ENCODE measurements at regions not wholly inside any gene's neighbourhood (a gene's known extent, or its start where the extent isn't known, plus 50 kb on each side); places are given as distances from the start of the nearest gene placed in this dataset.

DNA sequence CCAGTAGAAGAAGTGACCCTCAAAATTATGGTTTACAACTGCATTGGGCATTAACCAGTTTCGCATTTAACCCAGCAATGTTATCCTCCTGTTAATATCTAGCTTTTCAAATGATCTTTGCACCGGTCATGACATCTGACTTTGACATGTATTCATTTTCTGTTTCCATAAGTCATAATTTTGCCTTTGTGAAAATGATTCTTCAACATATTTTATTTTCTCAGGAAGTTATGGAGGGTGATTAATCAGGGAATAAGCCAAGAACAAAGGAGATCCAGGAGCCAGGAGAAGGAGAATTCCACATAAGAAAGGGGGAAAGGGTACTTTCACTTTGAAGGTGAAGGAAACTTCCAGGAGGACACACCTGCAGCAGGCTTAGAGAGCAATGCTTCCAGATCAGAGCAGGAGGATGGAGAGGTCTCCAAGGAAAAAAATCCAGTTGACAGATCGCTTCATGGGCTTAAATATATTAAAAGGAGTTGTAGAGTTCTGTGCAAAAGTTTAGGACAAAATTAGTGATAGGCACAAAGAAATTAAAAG lies 92.1 kb upstream of the FAM3C start:
- DNase-seq, result no peak

DNA sequence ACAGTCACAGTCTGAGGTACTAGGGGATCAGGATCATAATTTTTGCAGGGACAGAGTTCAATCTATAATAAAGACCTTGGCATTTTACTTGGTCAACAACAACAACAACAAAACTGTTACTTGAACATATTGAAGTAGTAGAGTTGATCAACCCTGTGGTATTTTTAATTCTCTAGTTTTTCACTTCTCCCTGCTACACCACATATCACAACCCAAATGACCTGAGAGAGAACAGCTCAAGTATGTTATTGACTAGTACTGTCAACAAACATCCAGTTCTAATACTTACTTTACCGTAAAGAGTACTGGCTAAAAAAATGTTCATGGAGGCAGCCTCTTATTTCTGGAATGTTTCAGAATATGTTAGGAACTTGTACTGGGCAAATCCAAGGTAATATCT lies 90.5 kb upstream of the FAM3C start:
- no peak for DNase-seq

DNA sequence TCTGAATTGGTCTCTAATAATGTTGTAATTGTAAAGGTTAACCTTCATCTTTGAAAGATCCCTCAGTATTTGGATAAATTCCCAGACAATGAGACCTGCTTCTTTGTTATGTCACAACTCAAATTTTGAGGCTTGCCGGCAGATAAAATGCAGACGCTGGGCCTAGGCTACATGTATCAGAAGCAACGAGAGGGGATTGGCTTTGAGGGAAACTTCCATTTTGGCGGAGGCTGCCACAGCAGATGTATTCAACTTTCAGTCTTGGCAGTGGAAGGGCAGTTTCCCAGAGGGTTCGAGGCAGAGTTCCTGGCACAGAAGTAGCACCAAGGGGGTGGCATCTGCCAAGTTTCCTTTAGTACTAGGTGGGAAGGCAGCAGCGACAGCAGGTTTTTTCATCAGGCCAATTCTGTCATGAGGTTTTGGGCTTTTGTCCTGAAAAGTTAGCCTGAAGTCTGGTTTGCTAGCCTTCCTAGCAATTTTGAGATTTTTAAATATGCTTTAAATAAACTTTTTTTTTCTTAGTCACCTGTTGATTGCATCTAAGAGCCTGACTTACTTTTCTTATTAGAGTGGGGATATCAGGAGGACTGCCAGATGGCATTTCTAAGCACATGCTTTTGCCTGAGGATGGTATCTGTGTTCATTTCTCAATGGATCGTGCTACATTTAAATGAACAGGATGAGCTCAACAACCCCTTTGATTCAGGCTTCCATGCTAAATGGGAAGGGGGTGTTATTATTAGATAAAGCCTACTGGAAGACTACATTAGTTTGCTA lies 89.5 kb upstream of the FAM3C start:
- DNase-seq, result no peak

DNA sequence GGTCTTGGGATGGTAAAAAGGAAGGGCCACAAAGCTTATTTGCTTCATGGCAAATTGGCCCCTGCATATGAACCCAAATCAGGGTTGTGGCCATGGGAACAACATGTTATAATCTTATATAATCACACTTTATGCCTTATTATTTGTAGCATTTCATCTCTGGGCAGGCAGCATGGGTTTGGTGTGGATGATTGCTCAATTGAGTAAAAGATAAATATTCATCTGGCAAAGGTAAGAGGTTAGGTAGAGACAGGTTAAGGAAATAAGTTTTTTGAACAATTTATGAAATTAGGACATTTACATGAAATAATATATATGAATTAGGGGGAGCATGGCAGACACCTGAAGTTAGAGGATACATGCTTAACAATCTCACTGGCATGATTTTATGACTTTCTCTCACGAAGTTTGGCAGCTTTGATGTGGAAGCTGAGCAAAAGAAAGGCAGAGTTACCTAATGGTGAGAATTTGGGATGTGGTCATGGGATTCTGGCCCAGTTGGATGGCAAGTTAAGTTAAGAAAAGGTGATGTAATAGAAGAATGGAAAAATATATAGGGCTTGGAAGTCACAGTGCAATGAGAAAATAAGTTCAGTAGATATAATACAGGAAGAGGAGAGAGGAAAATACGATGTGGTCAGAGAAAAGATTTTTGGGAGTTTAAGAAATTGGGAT lies 88.1 kb upstream of the FAM3C start:
- no peak for DNase-seq

DNA sequence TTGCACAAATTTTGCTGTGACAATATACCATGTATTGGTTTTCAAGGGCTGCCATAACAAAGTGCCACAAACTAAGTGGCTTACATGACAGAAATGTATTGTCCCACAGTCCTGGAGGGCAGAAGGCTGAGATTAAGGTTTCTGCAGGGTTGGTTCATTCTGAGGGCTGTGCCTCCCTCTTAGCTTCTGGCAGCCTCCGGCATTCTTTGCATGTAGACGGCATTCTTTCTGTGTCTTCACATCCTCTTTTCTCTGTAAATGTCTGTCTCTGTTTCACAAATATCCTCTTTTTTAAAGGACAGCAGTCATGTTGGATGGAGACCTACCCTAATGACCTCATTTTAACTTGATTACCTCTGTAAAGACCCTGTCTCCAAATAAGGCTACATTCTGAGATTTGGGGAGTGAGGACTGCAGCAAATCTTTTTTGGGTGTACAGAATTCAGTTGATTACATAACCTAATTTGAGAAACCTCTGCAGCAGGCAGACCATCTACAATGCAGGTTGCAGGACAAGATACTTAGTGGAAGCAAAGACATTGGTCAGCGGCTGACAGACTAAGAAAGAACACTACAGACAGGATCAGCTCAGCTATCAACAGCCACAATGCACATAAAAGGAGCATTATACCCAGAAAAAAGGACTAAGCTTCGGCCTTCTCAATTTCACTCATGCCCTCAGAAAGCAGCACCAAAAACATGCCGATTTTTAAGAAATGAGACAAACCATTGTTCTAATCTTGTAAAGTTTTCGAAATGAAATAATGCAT lies 84.6 kb upstream of the FAM3C start:
- DNase-seq, result no peak

DNA sequence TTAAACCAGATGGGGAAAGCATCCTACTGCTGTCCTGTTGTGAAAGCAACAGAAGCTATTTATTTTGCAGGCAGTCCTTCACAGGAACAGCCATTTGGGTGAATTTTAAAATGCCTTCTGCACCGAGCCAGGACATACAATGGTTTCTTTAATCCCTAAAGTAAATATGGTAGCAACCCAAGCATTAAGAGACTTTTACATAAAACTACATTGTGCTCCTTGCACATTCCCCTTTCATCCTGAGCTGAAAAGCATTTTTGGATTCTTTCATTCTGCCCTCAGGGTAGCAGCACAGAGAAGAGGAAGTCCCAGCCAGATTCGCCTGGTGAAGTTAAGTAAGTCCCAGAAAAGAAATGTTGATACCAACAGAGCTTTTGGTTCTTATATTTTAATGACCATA lies 84.0 kb upstream of the FAM3C start:
- no peak for DNase-seq

DNA sequence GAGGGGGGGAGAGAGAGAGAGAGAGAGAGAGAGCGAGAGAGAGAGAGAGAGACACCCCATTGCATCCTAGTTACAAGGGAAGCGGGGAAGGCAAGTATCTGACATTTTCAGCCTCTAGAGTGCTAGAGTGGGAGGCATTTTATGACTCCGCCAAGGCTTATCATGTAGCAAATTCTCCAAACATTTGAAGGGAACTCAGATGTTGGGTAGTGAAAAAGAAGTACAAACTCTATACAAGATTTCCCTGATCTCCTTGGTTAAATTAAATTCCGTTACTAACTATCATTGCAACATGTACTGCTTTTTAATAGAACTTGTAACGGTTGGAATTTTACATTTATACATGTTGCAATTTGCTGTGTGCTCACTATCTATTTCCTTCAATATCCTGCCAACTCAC lies 83.4 kb upstream of the FAM3C start:
- no peak for DNase-seq

DNA sequence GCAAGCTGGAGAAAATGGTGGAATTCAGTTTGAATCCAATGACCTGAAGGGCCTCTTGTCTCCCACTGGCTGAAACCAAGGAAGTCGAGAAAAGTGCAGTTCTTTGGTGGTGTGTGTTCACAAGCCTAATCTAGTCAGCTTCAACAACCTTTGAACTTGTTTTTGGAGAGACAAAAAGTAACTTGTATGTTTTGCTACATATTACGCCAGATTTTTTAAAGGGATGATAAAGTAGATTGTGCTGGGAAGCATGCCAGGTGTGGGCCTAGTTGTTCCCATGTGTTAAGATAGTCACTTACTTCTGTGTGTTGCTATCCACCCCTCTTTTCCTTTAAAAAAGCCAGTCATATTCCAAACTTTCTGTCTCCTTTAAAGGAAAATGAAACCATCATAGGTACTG lies 79.7 kb upstream of the FAM3C start:
- no peak for DNase-seq

DNA sequence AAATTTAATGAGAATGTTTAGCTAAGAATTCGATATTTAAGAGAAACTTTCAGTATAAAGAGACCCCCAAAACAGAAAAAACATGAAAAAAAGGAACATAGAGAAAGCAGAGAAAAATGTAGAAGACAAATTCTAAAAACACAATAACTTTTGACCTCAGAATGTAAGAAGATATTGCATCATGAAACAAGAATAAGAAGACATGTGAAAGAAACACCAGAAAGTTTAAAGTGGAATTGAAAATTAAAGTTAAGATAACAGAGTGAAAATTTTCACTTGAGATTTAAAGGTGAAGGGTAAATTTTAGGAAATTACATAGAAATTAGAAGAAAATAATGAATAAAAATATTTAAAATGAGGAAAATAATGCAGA lies 78.2 kb upstream of the FAM3C start:
- no peak for DNase-seq

DNA sequence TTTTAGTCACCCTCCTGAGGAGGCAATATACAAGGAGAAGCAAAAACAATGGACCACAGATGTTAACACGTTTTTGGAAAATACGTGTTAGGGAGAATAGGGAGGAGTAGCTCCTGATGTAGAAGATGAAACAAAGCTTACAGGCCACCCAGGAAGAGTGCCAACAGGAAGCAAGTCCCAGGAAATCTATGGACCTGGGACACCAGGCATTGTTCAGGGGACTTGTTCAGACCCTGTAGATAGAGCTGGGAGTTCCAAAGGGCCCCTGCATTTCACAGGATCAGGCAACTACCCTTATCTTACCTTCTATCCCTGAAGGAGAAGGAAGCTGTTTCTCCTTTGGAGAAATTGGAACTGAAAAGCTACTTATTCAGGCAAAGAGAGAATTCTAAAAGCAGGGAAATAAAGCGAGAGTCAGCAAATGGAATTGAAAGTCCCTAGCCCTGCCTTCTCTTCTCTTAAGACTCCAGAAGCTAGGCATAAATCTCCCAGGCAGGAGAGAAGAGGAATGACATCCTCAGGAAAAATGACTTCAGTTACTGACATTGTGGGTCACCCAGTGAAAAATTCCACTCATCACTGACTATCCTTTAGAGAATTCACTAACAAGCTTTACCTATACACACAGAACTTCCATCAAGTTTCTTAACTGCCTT lies 77.7 kb upstream of the FAM3C start:
- DNase-seq, result no peak

DNA sequence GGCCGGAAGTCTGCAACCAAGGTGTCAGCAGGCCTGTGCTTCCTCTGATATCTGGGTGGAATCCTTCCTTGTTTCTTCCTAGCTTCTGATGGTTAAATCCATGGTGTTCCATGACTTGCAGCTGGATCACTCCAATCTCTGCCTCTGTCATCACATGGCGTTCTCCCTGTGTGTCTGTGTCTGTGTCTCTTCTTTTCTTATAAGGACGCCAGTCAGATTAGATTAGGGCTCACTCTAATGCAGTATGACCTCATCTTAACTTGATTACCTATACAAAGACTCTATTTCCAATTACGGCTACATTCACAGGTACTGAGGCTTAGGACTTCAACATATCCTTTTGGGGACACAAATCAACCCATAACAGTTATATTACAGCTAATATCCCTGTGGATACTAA lies 70.3 kb upstream of the FAM3C start:
- no peak for DNase-seq

DNA sequence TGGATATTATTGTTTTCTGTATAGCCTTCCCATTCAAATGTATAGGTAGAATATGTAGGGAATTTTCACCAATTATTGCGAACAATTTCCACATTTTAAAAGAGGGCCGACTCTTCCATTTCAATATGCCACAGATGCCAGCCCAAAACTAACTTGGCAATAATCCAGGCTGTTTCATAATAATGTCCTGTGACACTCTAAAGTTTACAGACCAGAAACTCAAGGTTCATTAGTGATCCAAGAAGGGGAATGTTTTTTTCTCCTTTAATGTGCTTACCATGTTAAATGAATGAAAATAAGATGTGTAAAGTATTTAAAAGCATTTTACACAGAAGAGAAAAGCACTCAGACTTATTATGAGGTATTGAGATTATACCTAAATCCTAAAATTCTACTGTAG lies 63.0 kb upstream of the FAM3C start:
- DNase-seq, result no peak

DNA sequence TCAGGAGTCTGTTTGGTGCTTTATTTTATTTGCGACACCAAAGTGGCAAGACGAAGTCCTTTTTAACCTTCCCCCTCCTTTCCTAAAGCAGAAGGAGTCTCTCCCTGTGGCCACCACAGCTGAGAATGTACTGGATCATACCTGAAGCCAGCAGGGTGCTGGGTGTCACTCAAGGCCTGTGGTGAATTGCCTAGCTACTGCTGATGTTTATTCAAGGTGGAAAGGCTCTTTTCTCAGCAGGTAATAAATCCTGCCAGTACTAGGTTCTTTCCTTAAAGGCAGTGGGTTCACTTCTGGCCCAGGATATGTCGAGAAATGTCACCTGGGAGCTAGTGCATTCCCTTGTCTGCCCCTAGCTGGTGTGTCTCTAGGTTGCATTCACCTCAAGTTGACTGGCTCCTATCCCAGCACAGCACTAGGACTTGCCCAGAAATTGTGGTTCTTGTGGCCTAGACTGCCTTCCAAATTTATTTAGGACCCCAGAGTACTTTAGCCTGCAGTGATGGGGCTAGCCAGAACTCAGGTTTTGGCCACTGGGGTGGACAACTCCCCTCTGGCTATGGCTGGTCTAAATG lies 60.8 kb upstream of the FAM3C start:
- DNase-seq, result no peak

DNA sequence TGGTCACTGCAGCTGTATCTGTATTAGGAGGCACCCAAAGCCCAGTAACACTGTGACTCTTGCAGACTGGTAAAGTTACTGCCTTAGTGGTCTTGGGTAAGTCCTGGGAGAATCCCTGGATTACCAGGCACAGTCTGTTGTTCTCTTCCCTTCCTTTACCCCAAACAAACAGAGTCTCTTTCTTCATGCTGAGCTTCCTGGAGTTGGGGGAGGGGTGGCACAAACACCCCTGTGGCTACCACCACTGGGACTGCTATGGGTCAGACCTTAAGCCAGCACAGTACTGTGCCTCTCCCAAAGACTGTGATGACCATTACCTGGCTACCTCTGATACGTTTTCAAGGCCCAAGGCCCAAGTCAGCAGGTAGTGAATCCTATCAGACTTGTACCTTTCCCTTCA lies 59.9 kb upstream of the FAM3C start:
- DNase-seq, result no peak

DNA sequence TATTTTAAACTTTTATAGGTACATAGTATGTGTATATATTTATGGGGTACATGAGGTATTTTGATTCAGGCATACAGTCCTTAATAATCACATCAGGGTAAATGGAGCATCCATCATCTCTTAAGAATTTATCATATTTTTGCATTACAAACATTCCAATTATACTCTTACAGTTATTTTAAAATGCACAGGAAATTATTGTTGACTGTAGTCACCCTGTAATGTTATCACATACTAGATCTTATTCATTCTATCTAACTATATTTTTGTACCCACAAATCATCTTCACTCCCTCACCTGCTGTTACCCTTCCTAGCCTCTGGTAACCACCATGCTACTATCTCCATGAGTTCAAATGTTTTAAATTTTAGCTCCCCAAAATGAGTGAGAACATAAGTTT lies 56.3 kb upstream of the FAM3C start:
- DNase-seq, result no peak

DNA sequence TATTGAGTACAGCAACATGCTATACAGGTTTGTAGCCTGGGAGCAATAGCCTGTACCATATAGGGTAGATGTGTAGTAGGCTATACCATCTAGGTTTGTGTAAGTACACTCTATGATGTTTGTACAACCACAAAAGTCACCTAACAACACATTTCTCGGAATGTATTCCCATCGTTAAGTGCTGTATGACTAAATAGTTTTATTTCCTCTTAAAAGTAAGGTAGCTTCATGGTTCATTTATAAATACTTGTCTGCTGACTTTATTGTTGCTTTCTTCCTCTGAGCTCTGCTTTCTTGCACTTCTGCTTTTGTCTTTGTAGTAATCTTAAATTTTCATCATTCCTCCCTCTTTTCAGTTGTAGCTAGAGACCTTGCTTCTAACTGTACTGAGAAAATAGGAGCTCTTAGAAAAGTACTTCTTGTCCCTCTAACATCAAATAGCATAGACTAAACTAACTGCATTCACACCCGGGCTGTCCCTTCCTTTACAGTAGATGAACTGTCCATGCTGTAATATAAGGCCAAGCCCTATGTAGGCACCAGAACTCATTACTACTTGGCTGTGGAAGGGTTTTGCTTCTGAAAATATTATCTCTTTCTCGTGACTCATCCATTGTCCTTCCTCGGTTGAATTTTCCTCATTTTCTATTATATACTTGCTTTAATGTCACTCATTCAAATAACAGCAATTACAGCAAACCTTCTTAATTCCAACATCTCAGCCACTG lies 55.4 kb upstream of the FAM3C start:
- no peak for DNase-seq

DNA sequence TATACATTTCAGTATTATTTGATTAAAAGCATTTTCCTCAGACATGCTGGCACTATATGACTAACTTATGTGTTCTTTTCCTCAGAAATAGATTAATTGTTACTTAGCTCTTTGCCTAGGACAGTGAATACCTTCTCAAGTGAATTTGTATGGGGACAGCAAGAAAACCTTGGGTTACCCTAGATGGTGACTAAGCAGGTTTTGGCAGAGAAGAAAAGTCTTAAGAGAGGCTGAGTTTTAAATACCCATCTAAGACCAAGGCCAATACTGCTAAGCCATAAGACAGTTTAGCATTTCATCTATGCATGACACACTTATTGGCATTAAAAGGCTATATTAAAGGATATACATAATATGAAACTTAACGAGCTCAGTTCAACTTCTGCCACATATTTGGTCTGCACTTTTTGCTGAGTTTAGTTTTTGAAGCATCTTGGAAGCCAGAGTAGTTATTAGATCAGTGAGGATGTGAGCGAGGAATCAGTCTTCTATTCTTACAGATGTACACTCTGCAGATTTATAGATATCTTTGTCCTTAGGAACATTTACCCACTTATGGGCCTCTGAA lies 54.6 kb upstream of the FAM3C start:
- no peak for DNase-seq

DNA sequence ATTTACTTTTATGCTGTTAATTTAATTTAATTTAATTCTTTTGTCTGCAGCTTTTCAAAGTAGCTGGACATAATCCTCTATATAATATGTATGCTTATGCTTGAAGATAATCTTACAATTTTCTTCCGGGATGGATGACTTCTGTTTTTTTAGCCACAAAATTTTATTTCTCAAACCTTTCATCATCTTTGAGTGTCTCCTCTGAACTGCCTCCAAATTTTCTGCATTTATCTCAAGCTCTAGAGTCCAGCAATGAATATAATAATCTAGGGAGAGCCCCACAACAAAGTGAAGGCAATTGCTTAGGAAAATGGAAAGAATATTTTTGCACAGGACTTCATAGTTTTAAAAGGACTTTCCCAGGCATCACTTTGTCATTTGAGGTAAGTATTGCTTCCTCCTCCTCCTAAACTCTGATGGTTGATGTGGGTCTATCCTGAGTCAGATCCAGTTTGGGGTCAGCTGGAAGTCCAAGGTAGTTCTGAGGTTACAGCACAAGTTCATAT lies 53.7 kb upstream of the FAM3C start:
- no peak for DNase-seq

DNA sequence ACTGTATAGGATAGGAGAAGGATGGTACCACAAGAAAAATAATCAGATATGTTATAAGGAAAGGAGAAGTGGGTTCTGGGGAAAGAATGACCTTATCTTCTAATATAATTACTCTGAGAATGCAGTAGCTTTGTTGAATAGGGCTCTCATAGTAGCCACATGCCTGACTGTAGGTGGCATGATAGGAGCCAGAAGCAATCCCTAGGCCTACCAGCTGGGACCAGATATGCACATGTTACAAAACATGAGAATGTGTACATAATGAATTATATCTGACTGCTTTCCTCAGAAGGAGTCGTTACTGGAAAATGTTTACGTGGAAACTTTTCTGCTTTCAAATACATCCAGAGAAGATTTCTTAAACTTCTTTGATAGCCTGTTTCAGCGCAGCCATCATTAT lies 53.2 kb upstream of the FAM3C start:
- DNase-seq, result no peak

DNA sequence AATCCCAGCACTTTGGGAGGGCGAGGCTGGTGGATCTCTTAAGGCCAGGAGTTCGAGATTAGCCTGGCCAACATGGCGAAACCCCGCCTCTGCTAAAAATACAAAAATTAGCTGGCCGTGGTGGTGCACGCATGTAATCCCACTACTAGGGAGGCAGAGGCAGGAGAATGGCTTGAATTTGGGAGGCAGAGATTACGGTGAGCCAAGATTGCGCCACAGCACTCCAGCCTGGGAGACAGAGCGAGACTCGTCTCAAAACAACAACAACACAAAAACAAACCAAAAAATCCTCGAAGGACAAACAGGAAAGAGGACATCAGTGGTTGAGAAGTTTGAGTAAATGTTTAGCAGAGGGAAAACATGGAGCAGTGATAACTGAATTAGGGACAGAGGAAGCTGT lies 52.3 kb upstream of the FAM3C start:
- DNase-seq, result no peak

DNA sequence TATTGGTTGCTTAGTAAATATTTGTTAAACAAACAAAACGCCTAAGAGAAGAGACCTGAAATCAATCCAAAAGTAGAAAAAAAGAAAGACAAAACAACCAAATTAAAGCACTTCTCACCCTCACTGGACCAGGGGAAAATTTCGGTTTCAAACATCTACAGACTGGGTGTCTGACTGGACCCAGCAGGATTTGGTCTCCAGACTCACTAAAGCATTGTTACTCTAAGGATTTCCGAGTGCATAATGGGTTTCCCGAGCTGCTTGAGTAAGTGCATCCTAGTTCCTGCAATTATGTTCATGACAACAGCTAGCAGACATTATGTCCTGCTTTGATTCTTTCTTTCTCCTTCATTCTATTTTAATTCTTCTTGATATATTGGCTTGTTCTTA lies 51.8 kb upstream of the FAM3C start:
- DNase-seq, result no peak

Data from activated effector memory CD4-positive, alpha-beta T cell treated with anti-CD3 and anti-CD28 coated beads, Interleukin-2, amount 50 U/mL, for 16 hours (primary cell).